NCI-H748 treated with DMSO at 0.1 percent for 48 hours (cell line): ENCODE measurements at regions not wholly inside any gene's neighbourhood (a gene's known extent, or its start where the extent isn't known, plus 50 kb on each side); places are given as distances from the start of the nearest gene placed in this dataset.
"Not testable (repeated sequence)": the region's sequence is repeated elsewhere in the genome, so short reads cannot be mapped to it uniquely, and the experiment has no call there.

Source experiments
- DNase-seq: peaks from one replicate; lab custom pipeline; 2025; lab: John Stamatoyannopoulos, UW

- no peak for DNase-seq
Observed at GRCh38 chrX:22534643-22535042, 261.9 kb downstream of the CBLL2 start.

GRCh38 chrX:22536746-22537304, 264.1 kb downstream of the CBLL2 start:
- no peak for DNase-seq

- no peak for DNase-seq
Observed at GRCh38 chrX:22538580-22538979, 265.9 kb downstream of the CBLL2 start.

- DNase-seq: no peak
Observed at GRCh38 chrX:22541926-22542325, 269.2 kb downstream of the CBLL2 start.

GRCh38 chrX:22542641-22543040, 269.9 kb downstream of the CBLL2 start:
- DNase-seq: no peak

- no peak for DNase-seq
Observed at GRCh38 chrX:22559506-22559905, 286.8 kb downstream of the CBLL2 start.

GRCh38 chrX:22575161-22575845, 302.6 kb downstream of the CBLL2 start:
- no peak for DNase-seq

- DNase-seq: no peak
Observed at GRCh38 chrX:22577181-22577580, 304.5 kb downstream of the CBLL2 start.

- DNase-seq: no peak
Observed at GRCh38 chrX:22585831-22586230, 313.1 kb downstream of the CBLL2 start.

- DNase-seq: no peak
Observed at GRCh38 chrX:22589845-22590244, 317.1 kb downstream of the CBLL2 start.

GRCh38 chrX:22594766-22595165, 322.1 kb downstream of the CBLL2 start:
- no peak for DNase-seq

- no peak for DNase-seq
Observed at GRCh38 chrX:22603060-22603459, 330.3 kb downstream of the CBLL2 start.

- not testable (repeated sequence) for DNase-seq
Observed at GRCh38 chrX:22609452-22609851, 336.7 kb downstream of the CBLL2 start.

- DNase-seq: no peak
Observed at GRCh38 chrX:22616867-22617266, 344.2 kb downstream of the CBLL2 start.

GRCh38 chrX:22627576-22627975, 354.9 kb downstream of the CBLL2 start:
- no peak for DNase-seq

- no peak for DNase-seq
Observed at GRCh38 chrX:22628275-22628674, 355.6 kb downstream of the CBLL2 start.

- no peak for DNase-seq
Observed at GRCh38 chrX:22629105-22629725, 356.5 kb downstream of the CBLL2 start.

GRCh38 chrX:22634083-22634482, 361.4 kb downstream of the CBLL2 start:
- no peak for DNase-seq

- no peak for DNase-seq
Observed at GRCh38 chrX:22634751-22635150, 362.0 kb downstream of the CBLL2 start.

GRCh38 chrX:22648281-22648680, 351.5 kb upstream of the DDX53 start:
- no peak for DNase-seq

GRCh38 chrX:22650691-22651090, 349.1 kb upstream of the DDX53 start:
- DNase-seq: no peak

- no peak for DNase-seq
Observed at GRCh38 chrX:22652596-22652995, 347.2 kb upstream of the DDX53 start.

- no peak for DNase-seq
Observed at GRCh38 chrX:22660756-22661155, 339.0 kb upstream of the DDX53 start.

- no peak for DNase-seq
Observed at GRCh38 chrX:22662776-22663175, 337.0 kb upstream of the DDX53 start.
